Left forelimb (tissue), 1 donor: ENCODE measurements at regions not wholly inside any gene's neighbourhood (a gene's known extent, or its start where the extent isn't known, plus 50 kb on each side); places are given as distances from the start of the nearest gene placed in this dataset.
"Not testable (repeated sequence)": the region's sequence is repeated elsewhere in the genome, so short reads cannot be mapped to it uniquely, and the experiment has no call there.

Source experiments
- DNase-seq: peaks from one replicate; pipeline ENCODE4 v3.0.0-alpha.2; 2018; ENCODE audit warnings: low spot score

DNA sequence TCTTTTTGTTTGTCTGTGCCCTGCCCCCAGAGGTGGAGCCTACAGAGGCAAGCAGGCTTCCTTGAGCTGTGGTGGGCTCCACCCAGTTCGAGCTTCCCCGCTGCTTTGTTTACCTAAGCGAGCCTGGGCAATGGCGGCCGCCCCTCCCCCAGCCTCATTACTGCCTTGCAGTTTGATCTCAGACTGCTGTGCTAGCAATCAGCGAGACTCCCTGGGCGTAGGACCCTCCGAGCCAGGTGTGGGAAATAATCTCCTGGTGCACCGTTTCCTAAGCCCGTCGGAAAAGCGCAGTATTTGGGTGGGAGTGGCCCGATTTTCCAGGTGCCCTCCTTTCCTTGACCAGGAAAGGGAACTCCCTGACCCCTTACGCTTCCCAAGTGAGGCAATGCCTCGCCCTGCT is 78.6 kb upstream of the HAND2 start:
- not testable (repeated sequence) for DNase-seq

DNA sequence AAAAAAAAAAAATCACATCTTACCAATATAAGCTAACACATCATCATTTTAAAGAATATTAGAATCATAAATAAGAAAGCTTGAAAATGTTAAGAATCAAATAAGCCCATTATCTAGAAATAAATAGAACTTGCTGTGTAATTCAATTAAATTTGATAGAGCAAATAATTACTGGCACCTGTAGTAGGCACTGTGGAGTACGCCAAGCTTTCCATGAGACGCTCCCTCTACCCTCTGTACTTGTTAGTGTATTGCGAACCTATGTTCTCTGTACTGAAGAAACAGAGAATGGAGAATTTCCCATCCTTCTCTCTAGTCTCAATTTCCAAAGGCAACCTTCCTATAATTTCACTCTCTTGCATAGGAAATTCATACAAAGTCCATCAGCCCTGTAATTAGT is 61.7 kb upstream of the HAND2 start:
- no peak for DNase-seq

DNA sequence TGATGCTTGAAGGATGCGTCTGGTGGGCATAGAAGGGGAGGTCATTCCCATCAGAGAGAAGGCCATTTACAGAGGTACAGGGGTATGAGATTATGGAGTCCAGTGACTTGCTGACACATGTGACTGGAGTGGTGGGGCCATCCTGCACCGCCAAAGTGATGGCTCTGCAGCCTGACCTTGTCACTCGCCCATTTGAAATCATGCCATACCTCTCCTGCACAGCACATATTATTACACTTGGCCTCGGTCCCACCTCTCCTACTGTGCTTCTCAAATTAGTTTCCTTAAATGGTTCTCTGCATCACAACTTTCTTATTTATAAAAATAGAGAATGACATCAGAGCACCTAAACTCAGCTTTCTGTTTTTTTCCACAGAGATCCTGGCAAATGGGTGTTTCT is 60.7 kb upstream of the HAND2 start:
- no peak for DNase-seq

DNA sequence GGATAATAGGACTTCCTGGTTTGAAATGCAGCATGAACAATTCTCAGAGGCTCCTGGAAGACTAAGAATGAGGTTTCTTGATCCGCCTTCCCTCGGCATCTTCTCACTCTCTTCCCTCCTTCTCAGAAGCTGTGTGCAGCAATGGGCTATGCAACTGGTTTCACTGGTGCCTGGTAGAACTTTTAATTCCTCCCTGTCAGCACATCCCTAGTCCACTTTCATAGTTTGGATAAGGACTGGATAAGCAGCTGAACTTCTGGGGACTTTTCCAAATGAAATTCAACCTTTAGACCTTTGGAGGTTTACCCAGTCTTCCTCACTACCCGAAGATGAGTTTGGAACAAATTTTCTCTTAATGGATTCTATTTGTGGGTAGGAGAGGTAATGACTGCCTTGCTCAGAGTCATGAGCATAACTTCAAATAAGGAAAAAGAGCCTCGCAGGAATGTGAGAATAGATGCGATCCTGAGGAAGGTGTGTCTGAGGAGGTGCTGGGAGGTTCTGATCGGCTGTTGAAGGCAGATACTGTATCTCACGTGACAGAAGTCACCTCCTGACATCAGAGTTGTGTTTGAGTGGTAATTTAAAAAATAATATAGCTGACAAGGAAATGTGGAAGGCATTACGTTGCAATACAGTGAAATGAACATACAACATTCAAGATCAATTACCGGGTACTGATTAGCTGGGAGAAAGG is 56.0 kb upstream of the HAND2 start:
- DNase-seq: no peak

DNA sequence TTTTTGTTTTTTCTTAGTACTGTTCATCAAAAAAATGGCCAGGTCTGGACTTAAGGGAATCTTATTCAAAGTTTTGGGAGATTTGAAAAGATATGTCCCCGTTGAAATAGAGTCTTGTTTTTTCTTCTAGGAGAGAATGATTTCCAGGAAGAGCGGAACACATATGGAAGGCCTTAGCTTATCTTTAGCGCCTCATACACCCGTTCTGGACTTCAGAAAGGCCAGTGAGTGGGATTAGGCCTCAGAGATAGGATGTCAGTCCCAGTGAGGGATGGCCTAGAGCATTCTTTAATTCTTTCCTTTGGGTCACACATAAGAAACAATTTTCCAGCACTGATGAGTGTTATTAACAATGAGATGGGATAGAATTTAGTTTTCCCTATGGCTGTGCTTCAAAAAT is 54.5 kb upstream of the HAND2 start:
- DNase-seq: no peak
